Rectal smooth muscle tissue (tissue), 1 donor: ENCODE measurements at regions not wholly inside any gene's neighbourhood (a gene's known extent, or its start where the extent isn't known, plus 50 kb on each side); places are given as distances from the start of the nearest gene placed in this dataset.
"Not testable (repeated sequence)": the region's sequence is repeated elsewhere in the genome, so short reads cannot be mapped to it uniquely, and the experiment has no call there.

Source experiments
- H3K27ac ChIP-seq: one replicate; pipeline ENCODE4 v1.7.0; 2013; ENCODE audit warnings: low read depth, low read length, inconsistent platforms
- H3K27me3 ChIP-seq: one replicate; pipeline ENCODE4 v1.7.0; 2013; ENCODE audit warnings: low read length; ENCODE audit not compliant: control insufficient read depth, insufficient read depth
- H3K36me3 ChIP-seq: one replicate; pipeline ENCODE4 v1.7.0; 2013; ENCODE audit warnings: low read length; ENCODE audit not compliant: control insufficient read depth, insufficient read depth
- H3K4me1 ChIP-seq: one replicate; pipeline ENCODE4 v1.7.0; 2013; ENCODE audit warnings: low read length; ENCODE audit not compliant: control insufficient read depth, insufficient read depth
- H3K4me3 ChIP-seq: one replicate; pipeline ENCODE4 v1.7.0; 2013; ENCODE audit warnings: low read length
- H3K9ac ChIP-seq: one replicate; pipeline ENCODE4 v1.7.0; 2013; ENCODE audit warnings: low read length

- no peak overlapping the region for H3K4me3 ChIP-seq
Measured at GRCh38 chr7:81158189-81158588, 239.3 kb upstream of the SEMA3C start.

GRCh38 chr7:81155654-81156373, 237.0 kb upstream of the SEMA3C start:
- Histone ChIP-seq H3K9ac (no peak overlapping the region), H3K4me3 (no peak overlapping the region), H3K36me3 (no peaks in the 10 kb centered on the region), H3K27ac (no peak overlapping the region), H3K27me3 (no peaks in the 10 kb centered on the region), H3K4me1 (peaks cover 3% of the 10 kb centered on the region)

More at GRCh38 chr7:81158189-81158588, 239.3 kb upstream of the SEMA3C start:
- Histone ChIP-seq H3K36me3 (no peaks in the 10 kb centered on the region), H3K27ac (no peak overlapping the region), H3K27me3 (no peaks in the 10 kb centered on the region), H3K4me1 (no peaks in the 10 kb centered on the region), H3K9ac (no peak overlapping the region)

GRCh38 chr7:81154565-81154964, 235.7 kb upstream of the SEMA3C start:
- Histone ChIP-seq H3K4me3 (no peak overlapping the region), H3K27ac (no peak overlapping the region)

GRCh38 chr7:81152925-81153324, 234.1 kb upstream of the SEMA3C start:
- H3K27ac ChIP-seq, H3K27me3 ChIP-seq, H3K4me1 ChIP-seq, H3K9ac ChIP-seq, H3K4me3 ChIP-seq, H3K36me3 ChIP-seq: not testable (repeated sequence)

More at GRCh38 chr7:81154565-81154964, 235.7 kb upstream of the SEMA3C start:
- Histone ChIP-seq H3K4me1 (peaks cover 3% of the 10 kb centered on the region), H3K9ac (no peak overlapping the region), H3K27me3 (no peaks in the 10 kb centered on the region), H3K36me3 (no peaks in the 10 kb centered on the region)

- Histone ChIP-seq H3K27me3 (no peaks in the 10 kb centered on the region), H3K4me3 (peak overlapping the region; percentile 8), H3K9ac (no peak overlapping the region), H3K4me1 (peaks cover 3% of the 10 kb centered on the region), H3K36me3 (no peaks in the 10 kb centered on the region), H3K27ac (no peak overlapping the region)
Measured at GRCh38 chr7:81150951-81151361, 232.1 kb upstream of the SEMA3C start.

DNA sequence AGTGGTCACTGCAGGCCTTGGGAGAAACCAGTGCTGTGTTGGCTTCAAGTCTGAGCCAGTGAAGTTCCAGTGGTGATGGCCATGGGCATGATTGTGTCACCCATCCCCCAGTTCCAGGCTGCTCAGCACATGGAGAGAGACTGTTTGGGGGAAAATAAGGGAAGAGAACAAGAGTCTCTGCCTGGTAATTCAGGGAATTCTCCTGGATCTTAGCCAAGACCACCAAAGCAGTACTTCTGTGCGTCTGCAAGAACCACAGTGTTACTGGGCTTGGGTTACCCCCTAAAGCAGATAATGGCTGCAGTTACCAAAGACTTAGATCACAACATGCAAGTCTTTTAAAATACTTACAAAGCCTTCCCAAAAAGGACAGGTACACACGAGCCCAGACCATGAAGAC, 225.0 kb upstream of the SEMA3C start:
- Histone ChIP-seq H3K36me3 (no peaks in the 10 kb centered on the region), H3K27ac (no peak overlapping the region), H3K9ac (no peak overlapping the region), H3K4me1 (no peaks in the 10 kb centered on the region), H3K27me3 (no peaks in the 10 kb centered on the region), H3K4me3 (no peak overlapping the region)

- not testable (repeated sequence) for H3K36me3 ChIP-seq, H3K9ac ChIP-seq, H3K4me1 ChIP-seq, H3K27ac ChIP-seq, H3K4me3 ChIP-seq, H3K27me3 ChIP-seq
Measured at GRCh38 chr7:81141257-81142205, 222.7 kb upstream of the SEMA3C start.

GRCh38 chr7:81140775-81141174, 221.9 kb upstream of the SEMA3C start:
- H3K36me3 ChIP-seq, result no peaks in the 10 kb centered on the region
- H3K27ac ChIP-seq, result no peak overlapping the region
- no peaks in the 10 kb centered on the region for H3K27me3 ChIP-seq
- no peaks in the 10 kb centered on the region for H3K4me1 ChIP-seq
- no peak overlapping the region for H3K4me3 ChIP-seq
- H3K9ac ChIP-seq, result no peak overlapping the region

GRCh38 chr7:81140252-81140651, 221.4 kb upstream of the SEMA3C start:
- H3K27ac ChIP-seq, result no peak overlapping the region
- no peaks in the 10 kb centered on the region for H3K27me3 ChIP-seq
- H3K36me3 ChIP-seq, result no peaks in the 10 kb centered on the region
- H3K9ac ChIP-seq, result no peak overlapping the region
- H3K4me1 ChIP-seq, result no peaks in the 10 kb centered on the region
- no peak overlapping the region for H3K4me3 ChIP-seq

DNA sequence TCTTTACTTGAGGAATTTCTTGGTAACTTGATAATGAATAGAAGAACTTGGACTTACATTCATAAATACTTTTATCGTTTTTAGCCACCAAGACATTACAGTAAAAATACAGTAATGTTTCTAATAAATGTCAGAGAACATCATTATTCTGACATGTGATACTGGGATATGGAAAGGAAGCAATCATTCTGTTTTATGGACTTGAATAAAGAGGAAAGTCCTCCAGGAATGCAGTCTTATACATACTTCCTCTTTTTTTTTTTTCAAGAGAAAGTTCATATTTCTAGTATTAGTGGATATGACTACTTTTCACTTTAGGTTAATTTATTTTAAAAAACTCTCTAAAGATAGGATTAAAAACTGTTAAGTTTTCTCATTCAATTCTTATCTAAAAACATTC, 220.0 kb upstream of the SEMA3C start:
- no peak overlapping the region for H3K9ac ChIP-seq
- H3K27me3 ChIP-seq, result no peaks in the 10 kb centered on the region
- H3K4me3 ChIP-seq, result no peak overlapping the region
- no peaks in the 10 kb centered on the region for H3K36me3 ChIP-seq
- no peaks in the 10 kb centered on the region for H3K4me1 ChIP-seq
- H3K27ac ChIP-seq, result no peak overlapping the region

GRCh38 chr7:81135324-81135723, 216.5 kb upstream of the SEMA3C start:
- H3K27ac ChIP-seq, result no peak overlapping the region
- no peaks in the 10 kb centered on the region for H3K36me3 ChIP-seq
- H3K9ac ChIP-seq, result no peak overlapping the region
- H3K4me3 ChIP-seq, result no peak overlapping the region
- H3K4me1 ChIP-seq, result no peaks in the 10 kb centered on the region
- H3K27me3 ChIP-seq, result no peaks in the 10 kb centered on the region

DNA sequence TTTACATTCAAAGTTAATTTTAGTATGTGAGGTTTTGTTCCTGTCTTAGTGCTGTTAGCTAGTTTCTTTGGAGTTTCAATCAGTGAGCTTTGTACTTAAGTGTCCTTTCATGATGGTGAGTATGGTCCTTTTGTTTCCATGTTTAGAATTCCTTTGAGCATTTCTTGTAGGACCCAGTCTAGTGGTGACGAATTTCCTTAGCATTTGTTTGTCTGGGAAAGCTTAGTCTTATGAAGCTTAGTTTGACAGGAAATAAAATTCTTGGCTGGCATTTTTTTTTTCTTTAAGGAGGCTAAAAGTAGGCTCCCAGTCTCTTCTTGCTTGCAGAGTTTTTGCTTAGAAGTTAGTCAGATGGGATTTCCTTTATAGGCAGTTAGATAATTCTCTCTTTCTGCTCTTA, 209.2 kb upstream of the SEMA3C start:
- Histone ChIP-seq H3K9ac (no peak overlapping the region), H3K36me3 (no peaks in the 10 kb centered on the region), H3K4me1 (no peaks in the 10 kb centered on the region), H3K27me3 (no peaks in the 10 kb centered on the region), H3K27ac (no peak overlapping the region), H3K4me3 (no peak overlapping the region)
